HL-60/S4 (cell line): ENCODE measurements at regions not wholly inside any gene's neighbourhood (a gene's known extent, or its start where the extent isn't known, plus 50 kb on each side); places are given as distances from the start of the nearest gene placed in this dataset.
"Not testable (repeated sequence)": the region's sequence is repeated elsewhere in the genome, so short reads cannot be mapped to it uniquely, and the experiment has no call there.

Experiments used
- in situ Hi-C: fragments of 300-500 bp; cut with MboI; formaldehyde crosslinking; loops from 2 replicates; pipeline ENCODE4 v1.14.3; 2022; ENCODE audit warnings: low sequenced_read_pairs

- in situ Hi-C loops, result no loop called here
Measured at GRCh38 chr2:13652531-13653313, 936.0 kb downstream of the TRIB2 start.

GRCh38 chr2:13654416-13654815, 937.7 kb downstream of the TRIB2 start:
- in situ Hi-C loops, result no loop called here

GRCh38 chr2:13660231-13660630, 943.5 kb downstream of the TRIB2 start:
- in situ Hi-C loops, result no loop called here

- in situ Hi-C loops, result no loop called here
Measured at GRCh38 chr2:13662055-13662454, 945.3 kb downstream of the TRIB2 start.

- in situ Hi-C loops, result no loop called here
Measured at GRCh38 chr2:13666582-13667414, 950.1 kb downstream of the TRIB2 start.

GRCh38 chr2:13667415-13667757, 950.6 kb downstream of the TRIB2 start:
- in situ Hi-C loops, result no loop called here

- in situ Hi-C loops, result no loop called here
Measured at GRCh38 chr2:13669607-13670006, 952.9 kb downstream of the TRIB2 start.

GRCh38 chr2:13673821-13674220, 957.1 kb downstream of the TRIB2 start:
- in situ Hi-C loops, result not testable (repeated sequence)

GRCh38 chr2:13676269-13676668, 956.2 kb upstream of the LRATD1 start:
- in situ Hi-C loops, result no loop called here

GRCh38 chr2:13681936-13682335, 950.6 kb upstream of the LRATD1 start:
- in situ Hi-C loops, result no loop called here

- in situ Hi-C loops, result no loop called here
Measured at GRCh38 chr2:13682540-13683272, 949.8 kb upstream of the LRATD1 start.

GRCh38 chr2:13686262-13686661, 946.3 kb upstream of the LRATD1 start:
- in situ Hi-C loops, result no loop called here

GRCh38 chr2:13694673-13695072, 937.8 kb upstream of the LRATD1 start:
- in situ Hi-C loops, result no loop called here

GRCh38 chr2:13696601-13697000, 935.9 kb upstream of the LRATD1 start:
- in situ Hi-C loops, result no loop called here

GRCh38 chr2:13698847-13699246, 933.7 kb upstream of the LRATD1 start:
- in situ Hi-C loops, result no loop called here

- in situ Hi-C loops, result not testable (repeated sequence)
Measured at GRCh38 chr2:13699939-13700338, 932.6 kb upstream of the LRATD1 start.

GRCh38 chr2:13711154-13711553, 921.4 kb upstream of the LRATD1 start:
- in situ Hi-C loops, result no loop called here

GRCh38 chr2:13714466-13714865, 918.1 kb upstream of the LRATD1 start:
- in situ Hi-C loops, result no loop called here

GRCh38 chr2:13725945-13726344, 906.6 kb upstream of the LRATD1 start:
- in situ Hi-C loops, result no loop called here

GRCh38 chr2:13745330-13745729, 887.2 kb upstream of the LRATD1 start:
- in situ Hi-C loops, result no loop called here

- in situ Hi-C loops, result no loop called here
Measured at GRCh38 chr2:13751955-13752354, 880.6 kb upstream of the LRATD1 start.

- in situ Hi-C loops, result no loop called here
Measured at GRCh38 chr2:13758412-13758811, 874.1 kb upstream of the LRATD1 start.
